Skeletal muscle tissue (tissue), 3 donors: ENCODE measurements at regions not wholly inside any gene's neighbourhood (a gene's known extent, or its start where the extent isn't known, plus 50 kb on each side); places are given as distances from the start of the nearest gene placed in this dataset.

Experiments used
- H3K27ac ChIP-seq: one replicate; pipeline ENCODE4 v1.7.0; 2013; ENCODE audit warnings: mild to moderate bottlenecking, low read depth, low read length, inconsistent platforms
- H3K27me3 ChIP-seq, 3 donors: one replicate each; pipeline ENCODE4 v1.7.0; 2013; ENCODE audit warnings: low read length in 3 of 3; ENCODE audit not compliant: control insufficient read depth in 3 of 3, insufficient read depth in 3 of 3
- H3K36me3 ChIP-seq, 3 donors: one replicate each; pipeline ENCODE4 v1.7.0; 2013; ENCODE audit warnings: low read length in 3 of 3; ENCODE audit not compliant: control insufficient read depth in 3 of 3, insufficient read depth in 3 of 3
- H3K4me1 ChIP-seq, 3 donors: one replicate each; pipeline ENCODE4 v1.7.0; 2013; ENCODE audit warnings: low read length in 3 of 3, mild to moderate bottlenecking in 3 of 3; ENCODE audit not compliant: control insufficient read depth in 3 of 3, insufficient read depth in 3 of 3
- H3K4me3 ChIP-seq, 3 donors: one replicate each; pipeline ENCODE4 v1.7.0; 2013; ENCODE audit warnings: low read length in 3 of 3
- H3K9ac ChIP-seq, 3 donors: one replicate each; pipeline ENCODE4 v1.7.0; 2013; ENCODE audit warnings: low read length in 3 of 3, mild to moderate bottlenecking in 3 of 3, moderate library complexity in 2 of 3, low read depth in 1 of 3
- H3K9me3 ChIP-seq, 3 donors: one replicate each; pipeline ENCODE4 v1.7.0; 2013; ENCODE audit warnings: low read length in 3 of 3; ENCODE audit not compliant: control insufficient read depth in 3 of 3
- donor health status: Osteomylitis.

DNA sequence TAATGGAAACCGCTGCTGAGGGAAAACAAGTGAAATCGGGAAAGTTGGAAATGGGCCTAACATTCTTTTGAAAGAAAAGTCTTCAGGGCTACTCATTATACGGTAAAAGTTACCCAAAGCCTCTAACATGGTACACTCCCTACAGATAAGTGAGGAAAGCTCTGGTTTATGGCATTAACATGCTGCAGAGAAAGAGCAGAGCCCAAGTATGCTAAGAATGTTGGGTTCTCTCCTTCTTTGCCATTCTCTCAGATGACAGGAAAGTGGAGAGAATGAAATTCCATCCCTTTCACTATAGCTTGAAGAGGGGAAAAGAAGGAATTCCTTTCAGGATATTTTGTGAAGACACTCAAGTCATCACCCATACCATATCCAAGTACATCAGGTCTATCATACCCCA is 348.0 kb downstream of the SEC23A start:
- Histone ChIP-seq H3K9ac (no peak overlapping the region), H3K4me1 (no peaks in the 10 kb centered on the region)

DNA sequence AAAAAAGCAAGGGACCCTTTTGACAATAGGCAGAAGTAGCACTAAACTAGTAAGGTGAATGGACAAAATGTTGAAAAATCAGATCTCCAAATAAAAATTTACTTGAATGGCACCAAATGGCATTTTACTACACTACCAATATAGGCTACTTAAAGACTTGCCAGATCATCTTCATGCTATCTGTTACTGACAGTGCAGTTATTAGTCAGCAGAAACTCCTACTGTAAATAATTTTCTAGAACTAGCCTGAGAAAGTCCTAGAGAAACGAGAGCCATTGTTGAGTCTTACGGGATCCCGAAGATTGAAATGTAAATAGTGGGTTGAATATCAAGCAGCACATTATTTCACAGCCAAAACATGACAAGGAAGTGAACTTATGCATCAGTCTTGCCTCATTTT is 350.3 kb downstream of the SEC23A start:
- Histone ChIP-seq H3K27me3 (no peaks in the 10 kb centered on the region), H3K36me3 (no peaks in the 10 kb centered on the region), H3K4me3 (no peak overlapping the region), H3K9ac (no peak overlapping the region), H3K4me1 (no peaks in the 10 kb centered on the region), H3K27ac (no peak overlapping the region), H3K9me3 (peaks cover 0 to 2% (median 0%) of the 10 kb centered on the region in 3 donors)

More for the DNA sequence above, 348.0 kb downstream of the SEC23A start:
- Histone ChIP-seq H3K36me3 (no peaks in the 10 kb centered on the region), H3K27me3 (no peaks in the 10 kb centered on the region), H3K9me3 (peaks cover 0 to 2% (median 0%) of the 10 kb centered on the region in 3 donors), H3K4me3 (no peak overlapping the region), H3K27ac (no peak overlapping the region)

DNA sequence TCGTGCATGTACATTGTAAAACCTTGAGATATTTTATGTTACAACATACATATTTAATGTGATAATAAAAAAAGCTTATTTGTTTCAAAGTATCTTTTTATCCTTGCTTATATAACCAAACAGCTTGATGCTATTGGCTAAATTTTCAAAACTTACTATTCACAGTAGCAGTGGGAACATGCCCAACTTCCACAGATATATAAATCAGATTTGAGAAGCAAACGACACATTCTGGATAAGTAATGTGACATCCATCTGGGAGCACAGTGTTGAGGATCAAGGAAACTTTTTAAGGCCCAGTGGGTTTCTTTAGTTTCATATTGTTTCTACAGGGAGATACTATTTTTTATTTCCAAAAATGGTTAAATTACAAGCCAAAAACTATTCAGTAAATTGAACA is 350.7 kb downstream of the SEC23A start:
- H3K27ac ChIP-seq: no peak overlapping the region
- H3K4me3 ChIP-seq: no peak overlapping the region
- H3K9me3 ChIP-seq: peaks cover 0 to 2% (median 0%) of the 10 kb centered on the region in 3 donors
- H3K4me1 ChIP-seq: no peaks in the 10 kb centered on the region
- H3K27me3 ChIP-seq: no peaks in the 10 kb centered on the region
- H3K9ac ChIP-seq: no peak overlapping the region
- H3K36me3 ChIP-seq: no peaks in the 10 kb centered on the region

DNA sequence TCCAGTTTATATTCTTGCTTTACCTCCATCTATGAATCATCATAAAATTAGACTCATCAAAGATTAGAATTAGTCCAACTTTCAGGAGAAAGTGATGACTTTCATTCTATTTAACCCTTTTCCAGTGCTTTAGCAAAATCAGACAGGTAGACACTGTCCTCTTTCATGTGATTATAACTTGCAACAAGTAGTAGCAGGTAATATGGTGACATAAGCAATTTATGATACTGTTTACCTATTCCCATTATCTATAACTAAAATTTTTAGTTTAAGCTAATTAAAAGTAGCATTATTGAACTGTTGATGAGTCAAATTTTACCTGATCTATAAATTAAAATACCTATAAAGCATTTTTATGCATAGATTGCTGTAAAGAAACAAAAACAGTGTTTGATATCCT is 351.6 kb downstream of the SEC23A start:
- Histone ChIP-seq H3K4me3 (no peak overlapping the region), H3K27me3 (no peaks in the 10 kb centered on the region), H3K36me3 (no peaks in the 10 kb centered on the region), H3K9ac (no peak overlapping the region), H3K27ac (no peak overlapping the region), H3K9me3 (peaks cover 0 to 2% (median 0%) of the 10 kb centered on the region in 3 donors), H3K4me1 (no peaks in the 10 kb centered on the region)

DNA sequence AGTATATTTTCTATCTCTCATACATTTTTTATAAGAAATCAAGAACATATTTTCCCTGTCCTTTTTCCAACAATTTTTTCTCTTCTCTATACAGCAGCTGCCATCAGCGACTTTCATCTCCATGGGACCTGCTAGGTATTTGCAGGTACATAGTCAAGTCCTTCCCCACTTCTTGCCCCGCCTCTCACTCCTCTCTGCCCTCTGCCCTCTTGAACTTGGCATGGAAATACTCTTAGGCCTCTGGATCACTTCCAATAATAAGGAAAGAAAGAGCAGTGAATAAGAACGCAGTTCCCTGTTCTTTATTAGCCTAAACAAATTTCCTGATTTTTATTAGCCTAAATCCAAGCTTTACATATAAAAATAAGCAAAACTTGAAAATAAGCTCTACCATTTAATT is 353.1 kb downstream of the SEC23A start:
- Histone ChIP-seq H3K9me3 (no peaks in the 10 kb centered on the region), H3K36me3 (no peaks in the 10 kb centered on the region), H3K27ac (no peak overlapping the region), H3K4me1 (no peaks in the 10 kb centered on the region), H3K9ac (no peak overlapping the region), H3K4me3 (no peak overlapping the region), H3K27me3 (no peaks in the 10 kb centered on the region)

DNA sequence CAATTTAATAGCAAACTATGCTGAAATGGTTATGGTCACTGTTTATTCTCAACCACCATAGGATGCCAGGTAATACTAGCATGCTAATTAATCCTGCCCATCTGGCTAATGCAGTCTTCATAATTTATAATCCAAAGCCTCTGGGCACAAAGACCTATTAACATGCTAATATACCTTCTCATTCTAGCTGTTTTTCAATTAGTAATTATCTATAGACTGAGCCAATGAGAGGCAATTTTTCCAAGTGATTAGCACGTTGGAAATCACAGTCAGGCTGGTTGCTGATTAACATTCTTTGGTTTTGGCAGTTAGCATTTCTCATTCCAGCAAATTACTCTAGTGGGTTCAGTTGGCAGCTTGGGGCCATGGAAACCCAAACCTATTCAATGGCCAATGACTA is 357.2 kb downstream of the SEC23A start:
- Histone ChIP-seq H3K9me3 (no peaks in the 10 kb centered on the region), H3K4me1 (no peaks in the 10 kb centered on the region), H3K27ac (no peak overlapping the region), H3K36me3 (no peaks in the 10 kb centered on the region), H3K4me3 (no peak overlapping the region), H3K27me3 (no peaks in the 10 kb centered on the region), H3K9ac (no peak overlapping the region)

DNA sequence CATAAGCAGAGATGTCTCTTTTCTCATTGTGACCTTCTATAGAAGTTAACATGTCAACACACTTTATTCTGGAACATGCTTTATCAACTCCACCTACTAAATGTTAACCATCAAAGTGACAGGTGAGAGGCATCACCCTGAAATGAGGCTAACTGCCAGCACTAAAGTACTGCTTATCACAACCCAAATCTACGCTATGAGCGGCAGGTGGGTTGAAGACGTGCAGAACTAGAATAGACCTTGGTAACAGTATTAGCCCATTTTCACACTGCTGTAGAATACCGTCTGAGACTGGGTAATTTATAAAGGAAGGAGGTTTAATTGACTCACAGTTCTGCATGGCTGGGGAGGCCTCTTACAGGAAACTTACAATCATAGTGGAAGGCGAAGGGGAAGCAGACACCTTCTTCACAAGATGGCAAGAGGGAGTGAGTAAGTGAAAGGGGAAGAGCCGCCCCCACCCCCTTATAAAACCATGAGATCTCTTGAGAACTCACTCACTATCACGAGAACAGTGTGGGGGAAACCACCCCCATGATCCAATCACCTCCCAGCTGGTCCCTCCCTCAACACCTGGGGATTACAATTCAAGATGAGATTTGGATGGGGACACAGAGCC is 359.0 kb downstream of the SEC23A start:
- no peaks in the 10 kb centered on the region for H3K36me3 ChIP-seq
- no peaks in the 10 kb centered on the region for H3K9me3 ChIP-seq
- H3K4me1 ChIP-seq: no peaks in the 10 kb centered on the region
- H3K4me3 ChIP-seq: no peak overlapping the region
- H3K9ac ChIP-seq: no peak overlapping the region
- no peaks in the 10 kb centered on the region for H3K27me3 ChIP-seq
- no peak overlapping the region for H3K27ac ChIP-seq

DNA sequence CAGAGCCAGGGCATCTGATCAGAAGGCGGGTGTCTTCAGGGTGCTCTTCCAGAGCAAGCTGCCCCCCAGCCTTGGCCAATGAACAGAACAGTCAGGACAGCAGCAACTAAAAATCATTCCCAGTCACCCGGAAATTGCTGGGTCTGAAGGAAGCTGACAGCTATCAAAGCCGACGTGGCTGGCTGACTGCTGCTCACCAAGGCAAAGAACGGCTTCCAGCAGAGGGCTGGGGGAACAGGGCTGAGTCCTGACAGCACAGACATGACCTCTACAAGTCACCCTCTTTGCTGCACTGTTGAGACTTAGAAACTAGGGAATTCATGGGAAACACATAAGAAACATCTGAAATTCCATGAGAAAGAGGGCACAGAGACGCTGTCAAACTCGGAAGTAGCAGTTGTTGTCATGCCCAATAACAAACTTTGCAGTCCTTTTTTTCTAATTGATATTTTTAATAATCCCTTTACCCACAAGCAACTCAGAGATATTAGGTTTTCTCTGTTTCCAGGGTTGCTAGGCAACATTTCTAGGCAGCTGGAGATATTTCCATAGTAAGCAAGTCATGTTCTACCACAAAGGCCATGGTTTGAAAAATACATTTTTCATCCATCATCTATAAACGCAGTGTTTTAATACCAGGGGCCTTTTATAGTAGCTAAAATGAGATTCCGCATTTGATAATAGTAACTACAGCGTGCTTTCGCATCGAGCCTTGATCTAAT is 365.2 kb downstream of the SEC23A start:
- Histone ChIP-seq H3K9ac (no peak overlapping the region), H3K4me3 (no peak overlapping the region), H3K27ac (no peak overlapping the region), H3K4me1 (no peaks in the 10 kb centered on the region), H3K9me3 (no peaks in the 10 kb centered on the region), H3K27me3 (no peaks in the 10 kb centered on the region), H3K36me3 (no peaks in the 10 kb centered on the region)

DNA sequence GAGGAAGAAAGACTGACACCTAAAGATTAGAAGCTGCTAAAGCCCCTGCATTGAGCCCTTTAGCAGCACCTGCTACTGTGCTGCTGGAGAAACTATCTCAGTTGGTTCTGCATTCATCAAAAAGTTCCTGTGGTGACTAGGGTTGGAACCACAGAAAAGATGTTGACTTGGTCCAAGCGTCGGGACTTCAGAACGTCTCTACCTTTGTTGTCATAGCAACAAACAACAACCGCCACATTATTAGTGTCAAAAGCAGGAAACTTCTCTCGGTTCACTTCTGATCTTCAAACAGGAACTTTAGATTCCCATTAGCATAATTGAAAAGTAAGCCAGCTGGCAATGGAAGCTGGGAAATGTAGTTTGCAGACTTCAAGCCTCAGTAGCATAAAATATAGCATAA is 368.0 kb downstream of the SEC23A start:
- Histone ChIP-seq H3K9me3 (no peaks in the 10 kb centered on the region), H3K27ac (no peak overlapping the region), H3K27me3 (no peaks in the 10 kb centered on the region), H3K36me3 (no peaks in the 10 kb centered on the region), H3K9ac (no peak overlapping the region), H3K4me1 (no peaks in the 10 kb centered on the region), H3K4me3 (no peak overlapping the region)

DNA sequence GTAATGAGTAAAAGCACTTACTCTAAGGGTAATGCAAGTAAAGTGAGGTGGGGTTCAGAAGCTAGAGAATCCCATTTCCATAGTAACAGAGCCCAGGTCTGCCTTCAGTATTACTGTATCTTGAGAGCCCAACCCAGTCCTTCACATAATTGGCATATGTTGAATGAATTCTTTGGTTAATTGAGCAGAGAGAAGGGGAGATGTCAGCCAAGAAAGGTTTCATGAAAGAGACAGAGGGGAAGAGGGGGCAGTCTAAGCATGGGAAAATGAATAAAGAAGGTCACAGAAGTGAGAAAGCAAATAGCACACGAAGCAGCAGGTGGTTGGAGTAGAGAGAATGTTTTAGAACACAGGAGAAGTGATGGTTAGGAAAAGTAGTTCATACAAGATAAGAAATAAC is 371.1 kb downstream of the SEC23A start:
- H3K4me1 ChIP-seq: no peaks in the 10 kb centered on the region
- H3K9ac ChIP-seq: no peak overlapping the region
- no peaks in the 10 kb centered on the region for H3K9me3 ChIP-seq
- H3K27ac ChIP-seq: no peak overlapping the region
- peaks cover 0 to 4% (median 3%) of the 10 kb centered on the region in 3 donors for H3K27me3 ChIP-seq
- H3K4me3 ChIP-seq: no peak overlapping the region
- H3K36me3 ChIP-seq: no peaks in the 10 kb centered on the region
